ENCODE measurements at regions not wholly inside any gene's neighbourhood (a gene's known extent, or its start where the extent isn't known, plus 50 kb on each side); places are given as distances from the start of the nearest gene placed in this dataset.

DNA sequence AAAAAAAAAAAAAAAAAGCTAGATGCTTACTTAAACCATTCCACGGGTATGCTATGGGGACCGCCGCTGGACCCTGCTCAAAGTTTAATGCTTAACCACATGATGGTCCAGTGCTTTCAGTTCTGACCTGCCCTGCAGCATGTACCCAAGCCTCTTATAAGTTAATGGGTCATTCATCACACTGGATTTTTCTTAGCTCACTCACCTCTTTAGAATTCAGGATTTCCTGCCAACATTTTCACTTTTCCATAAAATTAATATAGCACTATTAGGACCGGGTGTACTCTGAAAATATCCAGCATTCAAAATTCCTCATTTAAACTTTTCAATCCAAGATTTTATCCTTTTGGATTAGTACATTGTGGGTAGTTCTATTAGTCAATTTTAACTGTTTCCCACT, 140.8 kb downstream of the ALDH8A1 start:
- no peak for TF ChIP-seq POLR2A (IDR thresholded peaks at IDR 0.05; ENCODE audit: low read depth)
- TF ChIP-seq, protein P1, sequence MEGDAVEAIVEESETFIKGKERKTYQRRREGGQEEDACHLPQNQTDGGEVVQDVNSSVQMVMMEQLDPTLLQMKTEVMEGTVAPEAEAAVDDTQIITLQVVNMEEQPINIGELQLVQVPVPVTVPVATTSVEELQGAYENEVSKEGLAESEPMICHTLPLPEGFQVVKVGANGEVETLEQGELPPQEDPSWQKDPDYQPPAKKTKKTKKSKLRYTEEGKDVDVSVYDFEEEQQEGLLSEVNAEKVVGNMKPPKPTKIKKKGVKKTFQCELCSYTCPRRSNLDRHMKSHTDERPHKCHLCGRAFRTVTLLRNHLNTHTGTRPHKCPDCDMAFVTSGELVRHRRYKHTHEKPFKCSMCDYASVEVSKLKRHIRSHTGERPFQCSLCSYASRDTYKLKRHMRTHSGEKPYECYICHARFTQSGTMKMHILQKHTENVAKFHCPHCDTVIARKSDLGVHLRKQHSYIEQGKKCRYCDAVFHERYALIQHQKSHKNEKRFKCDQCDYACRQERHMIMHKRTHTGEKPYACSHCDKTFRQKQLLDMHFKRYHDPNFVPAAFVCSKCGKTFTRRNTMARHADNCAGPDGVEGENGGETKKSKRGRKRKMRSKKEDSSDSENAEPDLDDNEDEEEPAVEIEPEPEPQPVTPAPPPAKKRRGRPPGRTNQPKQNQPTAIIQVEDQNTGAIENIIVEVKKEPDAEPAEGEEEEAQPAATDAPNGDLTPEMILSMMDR (IDR thresholded peaks at IDR 0.05): no peak

All from esophagus muscularis mucosa (tissue), 3 donors.